Epithelial cell of proximal tubule (primary cell): ENCODE measurements at regions not wholly inside any gene's neighbourhood (a gene's known extent, or its start where the extent isn't known, plus 50 kb on each side); places are given as distances from the start of the nearest gene placed in this dataset.
"Not testable (repeated sequence)": the region's sequence is repeated elsewhere in the genome, so short reads cannot be mapped to it uniquely, and the experiment has no call there.

Experiments
- DNase-seq: peaks from one replicate; pipeline ENCODE4 v3.0.0-alpha.2; 2011; ENCODE audit warnings: low read depth
- H3K4me3 ChIP-seq: 2 replicates; pipeline ENCODE4 v1.5.1; 2011; ENCODE audit warnings: low read depth, mild to moderate bottlenecking, low read length
- TF ChIP-seq, protein P1 (sequence below): conservative IDR thresholded peaks from 2 replicates; pipeline ENCODE4 v1.5.1; 2012; ENCODE audit warnings: low read depth, mild to moderate bottlenecking, low read length

DNA sequence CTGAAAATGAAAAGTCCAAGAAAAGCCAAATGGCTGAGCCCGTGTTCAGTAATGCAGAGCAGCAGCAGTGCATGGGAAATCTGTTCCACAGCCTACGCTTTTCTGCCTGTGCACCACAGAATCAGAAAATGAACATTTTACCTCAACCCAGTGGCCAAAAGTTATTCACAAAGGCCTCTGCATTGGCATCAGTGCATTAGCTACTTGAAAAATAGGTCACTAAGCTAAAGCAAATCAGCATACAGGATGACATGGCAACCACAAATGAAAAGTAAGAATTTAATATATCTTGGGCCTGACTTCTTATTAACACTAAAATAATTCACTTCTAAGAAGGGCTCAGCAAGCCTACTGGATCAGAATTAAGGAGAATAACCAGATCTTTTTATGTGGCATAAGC lies 1145.3 kb upstream of the CHAC2 start:
- DNase-seq: no peak
- TF ChIP-seq, protein P1, sequence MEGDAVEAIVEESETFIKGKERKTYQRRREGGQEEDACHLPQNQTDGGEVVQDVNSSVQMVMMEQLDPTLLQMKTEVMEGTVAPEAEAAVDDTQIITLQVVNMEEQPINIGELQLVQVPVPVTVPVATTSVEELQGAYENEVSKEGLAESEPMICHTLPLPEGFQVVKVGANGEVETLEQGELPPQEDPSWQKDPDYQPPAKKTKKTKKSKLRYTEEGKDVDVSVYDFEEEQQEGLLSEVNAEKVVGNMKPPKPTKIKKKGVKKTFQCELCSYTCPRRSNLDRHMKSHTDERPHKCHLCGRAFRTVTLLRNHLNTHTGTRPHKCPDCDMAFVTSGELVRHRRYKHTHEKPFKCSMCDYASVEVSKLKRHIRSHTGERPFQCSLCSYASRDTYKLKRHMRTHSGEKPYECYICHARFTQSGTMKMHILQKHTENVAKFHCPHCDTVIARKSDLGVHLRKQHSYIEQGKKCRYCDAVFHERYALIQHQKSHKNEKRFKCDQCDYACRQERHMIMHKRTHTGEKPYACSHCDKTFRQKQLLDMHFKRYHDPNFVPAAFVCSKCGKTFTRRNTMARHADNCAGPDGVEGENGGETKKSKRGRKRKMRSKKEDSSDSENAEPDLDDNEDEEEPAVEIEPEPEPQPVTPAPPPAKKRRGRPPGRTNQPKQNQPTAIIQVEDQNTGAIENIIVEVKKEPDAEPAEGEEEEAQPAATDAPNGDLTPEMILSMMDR: no peak
- no peak overlapping the region for H3K4me3 ChIP-seq

DNA sequence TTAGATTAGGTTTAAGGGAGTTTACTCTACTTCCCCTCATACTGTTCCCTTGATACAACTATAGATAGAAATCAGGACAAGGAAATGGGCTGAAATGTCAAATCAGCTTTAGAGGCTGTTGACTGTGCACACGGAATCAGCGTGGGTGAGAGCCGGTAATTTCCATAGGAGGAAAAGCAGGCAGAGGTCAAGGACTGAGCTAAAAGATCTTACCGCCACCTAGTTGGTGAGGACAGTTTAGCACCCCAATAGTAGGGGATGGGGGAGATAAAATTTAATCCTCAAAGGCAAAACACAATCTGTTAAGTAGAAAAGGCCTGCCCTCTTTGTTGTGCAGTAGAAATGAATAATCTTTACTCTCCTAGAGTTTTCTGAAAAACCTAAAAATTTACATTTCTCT lies 1154.5 kb upstream of the CHAC2 start:
- no peak overlapping the region for H3K4me3 ChIP-seq
- TF ChIP-seq, protein P1: no peak
- DNase-seq: no peak

DNA sequence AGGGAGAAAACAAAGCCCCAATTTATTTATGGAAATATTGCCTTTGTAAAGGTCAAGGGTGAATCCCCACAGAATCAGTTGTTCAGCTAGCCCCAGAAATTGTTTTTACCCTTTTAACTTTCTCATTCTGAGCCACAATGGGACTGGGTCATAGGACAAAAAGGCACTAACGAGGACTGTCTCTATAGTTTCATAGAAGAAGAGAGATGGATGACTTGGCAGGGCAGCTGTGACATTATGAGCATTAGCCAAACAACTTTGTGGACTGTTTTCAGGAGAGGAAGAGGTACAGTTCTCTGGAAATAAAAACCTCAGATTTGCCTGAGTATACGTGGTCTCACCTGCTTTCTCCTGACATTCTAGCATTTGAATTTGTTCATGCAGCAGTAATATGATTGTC lies 1155.8 kb upstream of the CHAC2 start:
- no peak for DNase-seq
- TF ChIP-seq, protein P1: no peak
- no peak overlapping the region for H3K4me3 ChIP-seq

DNA sequence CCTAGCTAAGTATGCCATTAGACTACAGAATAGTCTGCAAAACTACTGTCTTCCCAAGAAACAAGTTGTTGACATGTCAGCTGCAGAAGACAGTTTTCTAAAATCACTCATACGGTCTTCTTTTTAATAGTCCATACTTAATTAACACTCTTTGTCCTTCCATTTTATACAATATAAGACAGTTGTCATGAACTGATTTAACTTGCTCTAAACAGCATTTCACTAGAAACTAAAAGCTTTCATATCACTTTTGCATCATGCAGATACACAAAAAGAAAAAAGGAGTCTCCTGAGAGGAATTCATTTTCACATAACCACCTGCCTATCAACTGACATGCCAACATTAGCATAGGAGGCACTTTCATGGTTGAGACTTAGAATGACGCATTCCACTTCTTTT lies 1159.6 kb upstream of the CHAC2 start:
- H3K4me3 ChIP-seq: no peak overlapping the region
- TF ChIP-seq, protein P1: no peak
- no peak for DNase-seq

DNA sequence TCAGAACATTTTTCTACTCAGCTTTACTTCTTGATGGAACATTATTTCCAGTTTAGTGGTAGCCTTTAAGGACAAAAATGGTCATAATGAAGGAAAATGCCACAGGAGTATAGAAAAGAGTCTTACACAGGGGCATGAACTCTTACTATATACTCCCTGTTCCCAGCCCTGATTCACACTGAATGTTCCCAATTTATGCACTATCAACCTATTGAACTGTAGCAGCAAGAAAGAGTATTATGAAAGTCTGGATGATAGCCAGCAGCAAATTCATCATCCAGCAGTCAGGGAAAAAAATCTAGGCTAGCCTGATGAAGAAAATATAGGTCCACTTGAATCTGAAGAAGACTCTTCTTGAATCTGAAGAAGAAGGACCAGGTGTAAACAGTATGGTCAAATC lies 1170.3 kb upstream of the CHAC2 start:
- TF ChIP-seq, protein P1: no peak
- no peak overlapping the region for H3K4me3 ChIP-seq
- no peak for DNase-seq

DNA sequence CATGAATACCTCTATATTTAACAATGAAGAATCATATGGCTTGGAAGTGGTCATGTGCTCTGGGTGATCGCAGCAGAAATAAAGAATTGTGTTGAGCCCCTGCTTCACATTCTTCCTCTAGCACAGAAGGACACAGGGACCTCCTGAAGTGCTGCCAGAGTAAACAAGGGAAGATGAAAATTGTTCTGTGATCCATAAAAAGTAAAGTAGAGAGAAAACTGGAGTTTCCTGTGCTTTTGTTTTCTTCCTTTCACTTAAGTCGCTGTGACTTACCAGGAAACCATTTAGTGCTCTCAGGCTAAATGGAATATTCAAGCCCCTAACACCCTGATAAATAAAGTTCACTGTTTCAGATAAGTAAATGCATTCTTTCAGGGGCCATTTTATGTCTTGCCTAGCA lies 1173.6 kb upstream of the CHAC2 start:
- TF ChIP-seq, protein P1: no peak
- H3K4me3 ChIP-seq: no peak overlapping the region
- DNase-seq: no peak

DNA sequence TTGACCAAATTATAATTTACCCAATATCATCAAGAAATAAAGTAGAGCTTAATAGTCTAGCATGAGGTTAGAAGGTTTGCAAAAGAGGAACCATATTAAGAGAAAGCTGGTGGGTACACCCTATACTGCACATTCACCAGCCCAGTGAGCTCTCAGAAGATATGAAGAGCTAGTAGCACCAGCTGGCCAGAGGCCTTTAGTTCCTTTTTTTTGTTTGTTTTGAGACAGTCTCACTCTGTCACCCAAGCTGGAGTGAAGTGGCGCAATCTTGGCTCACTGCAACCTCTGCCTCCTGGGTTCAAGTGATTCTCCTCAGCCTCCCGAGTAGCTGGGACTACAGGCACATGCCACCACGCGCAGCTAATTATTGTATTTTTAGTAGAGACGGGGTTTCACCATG lies 1183.5 kb upstream of the CHAC2 start:
- not testable (repeated sequence) for DNase-seq, H3K4me3 ChIP-seq

DNA sequence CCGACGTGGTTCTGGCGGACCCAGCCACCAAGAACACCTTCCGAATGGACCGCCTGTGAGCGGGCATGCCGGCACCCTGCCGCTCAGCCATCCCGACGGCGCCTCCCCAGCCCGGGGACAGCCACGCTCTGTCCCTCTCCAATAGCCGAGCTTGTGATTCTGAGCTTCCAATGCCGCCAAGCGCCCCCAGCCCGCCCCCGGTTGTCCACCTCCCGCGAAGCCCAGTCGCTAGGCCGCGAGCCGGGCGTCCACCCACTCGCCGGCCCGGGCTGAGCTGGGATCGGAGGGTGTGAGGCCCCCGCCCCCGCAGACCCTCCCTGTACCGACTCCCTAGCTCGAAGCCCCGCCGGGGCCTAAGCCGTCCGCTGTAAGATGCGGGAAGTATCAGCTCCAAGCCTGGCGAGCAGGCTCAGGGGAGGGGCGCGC lies 1195.1 kb upstream of the CHAC2 start:
- DNase-seq: no peak
- TF ChIP-seq, protein P1: no peak
- no peak overlapping the region for H3K4me3 ChIP-seq
